ENCODE measurements at regions not wholly inside any gene's neighbourhood (a gene's known extent, or its start where the extent isn't known, plus 50 kb on each side); places are given as distances from the start of the nearest gene placed in this dataset.
"Not testable (repeated sequence)": the region's sequence is repeated elsewhere in the genome, so short reads cannot be mapped to it uniquely, and the experiment has no call there.

DNA sequence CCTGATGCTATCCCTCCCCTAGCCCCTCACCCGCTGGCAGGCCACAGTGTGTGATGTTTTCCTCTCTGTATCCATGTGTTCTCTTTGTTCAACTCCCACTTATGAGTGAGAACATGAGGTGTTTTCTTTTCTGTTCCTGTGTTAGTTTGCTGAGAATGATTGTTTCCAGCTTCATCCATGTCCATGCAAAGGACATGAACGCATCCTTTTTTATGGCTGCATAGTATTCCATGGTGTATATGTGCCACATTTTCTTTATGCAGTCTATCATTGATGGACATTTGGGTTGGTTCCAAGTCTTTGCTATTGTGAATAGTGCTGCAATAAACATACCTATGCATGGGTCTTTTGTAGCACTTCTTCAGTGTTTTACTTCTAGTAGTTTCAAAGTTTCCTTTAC lies 171.8 kb upstream of the MMADHC start:
- H3K27ac Mint-ChIP-seq; H3K27me3 Mint-ChIP-seq; DNase-seq; H3K36me3 Mint-ChIP-seq (ENCODE audit: low read depth); H3K4me3 Mint-ChIP-seq; ATAC-seq; H3K4me1 Mint-ChIP-seq: not testable (repeated sequence)
- peaks cover 17% of the 10 kb centered on the region for H3K9me3 Mint-ChIP-seq

DNA sequence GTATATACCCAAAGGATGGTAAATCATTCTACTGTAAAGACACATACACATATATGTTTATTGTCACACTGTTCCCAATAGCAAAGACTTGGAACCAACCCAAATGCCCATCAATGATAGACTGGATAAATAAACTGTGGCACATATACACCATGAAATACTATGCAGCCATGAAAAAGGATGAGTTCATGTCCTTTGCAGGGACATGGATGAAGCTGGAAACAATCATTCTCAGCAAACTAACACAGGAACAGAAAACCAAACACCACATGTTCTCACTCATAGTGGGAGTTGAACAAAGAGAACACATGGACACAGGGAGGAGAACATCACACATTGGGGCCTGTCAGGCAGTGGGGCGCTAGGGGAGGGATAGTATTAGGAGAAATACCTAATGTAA lies 167.1 kb upstream of the MMADHC start:
- ATAC-seq; H3K4me1 Mint-ChIP-seq; H3K36me3 Mint-ChIP-seq (ENCODE audit: low read depth); DNase-seq; H3K4me3 Mint-ChIP-seq; H3K27ac Mint-ChIP-seq; H3K27me3 Mint-ChIP-seq: not testable (repeated sequence)
- H3K9me3 Mint-ChIP-seq = peaks cover 15% of the 10 kb centered on the region

DNA sequence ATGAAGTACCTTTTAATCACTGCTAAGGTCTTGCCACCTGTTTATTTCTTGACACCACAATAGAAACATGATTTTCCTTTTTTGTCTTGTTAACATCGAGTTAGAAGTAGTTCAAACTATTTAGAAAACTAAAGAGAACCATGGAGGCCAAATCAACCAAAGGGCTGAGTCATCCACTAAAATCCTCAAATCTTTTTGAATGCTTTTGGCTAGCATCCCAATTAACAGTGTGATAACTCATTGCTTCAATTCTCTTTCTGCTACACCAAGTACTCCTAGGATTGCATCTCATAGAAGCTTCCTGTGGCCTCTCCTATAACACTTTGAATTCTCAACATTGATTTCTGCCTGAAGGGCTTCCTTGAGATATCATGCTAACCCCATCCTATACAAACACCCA lies 159.9 kb upstream of the MMADHC start:
- peaks cover 4% of the 10 kb centered on the region for H3K9me3 Mint-ChIP-seq
- DNase-seq (no peak), ATAC-seq (no peak)
- no peaks in the 10 kb centered on the region for H3K36me3 Mint-ChIP-seq (ENCODE audit: low read depth)
- H3K27me3 Mint-ChIP-seq = no peaks in the 10 kb centered on the region
- no peaks in the 10 kb centered on the region for H3K4me1 Mint-ChIP-seq
- no peak overlapping the region for H3K27ac Mint-ChIP-seq
- no peak overlapping the region for H3K4me3 Mint-ChIP-seq

DNA sequence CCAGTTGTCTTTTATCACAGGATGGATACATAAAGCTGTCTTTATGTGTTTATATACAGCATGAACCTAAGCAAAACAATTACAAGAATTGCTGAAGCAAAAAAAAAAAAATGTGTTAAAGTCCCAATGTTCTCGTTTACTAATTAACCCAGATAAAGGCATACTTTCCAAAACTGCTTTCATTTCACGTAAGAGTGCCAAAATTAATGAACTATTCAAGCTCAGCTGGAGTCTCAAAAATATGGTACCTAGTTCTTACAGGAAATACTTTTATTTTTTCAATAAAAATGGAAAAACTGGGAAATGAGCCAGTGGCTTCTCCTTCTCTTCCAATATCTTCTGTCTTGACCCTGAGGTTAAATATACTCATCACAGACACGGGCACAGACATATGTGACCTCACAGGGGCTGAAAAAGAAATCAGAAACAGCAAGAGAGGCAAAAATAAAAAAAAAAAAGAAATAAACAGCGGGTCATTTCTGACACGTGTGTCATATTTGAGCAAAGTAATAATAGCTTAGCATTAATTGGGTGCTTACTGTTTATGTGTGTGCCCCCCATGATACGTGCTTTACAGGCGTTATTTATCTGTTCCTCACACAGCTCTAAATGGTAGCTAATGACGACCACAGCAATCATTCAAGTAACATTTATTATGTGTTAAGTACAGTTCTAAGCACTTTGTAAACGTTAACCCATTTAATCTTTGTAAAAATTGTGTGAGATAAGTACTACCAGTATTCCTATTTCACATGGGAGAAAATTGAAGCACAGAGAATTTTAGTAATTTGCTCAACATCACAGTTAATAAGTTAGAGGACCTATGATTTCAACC lies 158.0 kb upstream of the MMADHC start:
- Mint-ChIP-seq H3K9me3 (peaks cover under 1% of the 10 kb centered on the region), H3K27me3 (no peaks in the 10 kb centered on the region), H3K27ac (no peak overlapping the region), H3K4me1 (no peaks in the 10 kb centered on the region), H3K36me3 (ENCODE audit: low read depth) (no peaks in the 10 kb centered on the region), H3K4me3 (no peak overlapping the region)
- ATAC-seq (no peak), DNase-seq (no peak)

DNA sequence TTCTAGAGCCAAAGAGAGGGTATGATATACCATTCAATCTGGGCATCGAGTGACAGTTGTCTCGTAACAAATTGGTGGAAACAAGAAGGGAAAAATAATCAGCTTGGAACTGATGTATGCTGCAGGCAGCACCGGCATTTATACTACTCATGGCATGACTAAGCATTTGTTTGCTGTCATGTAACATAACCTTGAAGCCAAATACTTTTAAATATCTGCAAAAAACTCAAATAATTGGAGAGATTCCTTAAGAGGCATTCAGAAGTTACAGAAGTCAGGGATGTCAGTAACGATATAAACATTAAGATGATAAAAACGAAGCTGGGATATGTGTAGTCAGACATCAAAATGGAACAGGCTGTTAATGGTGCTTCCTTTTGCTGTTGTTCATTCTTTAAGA lies 157.3 kb upstream of the MMADHC start:
- no peak overlapping the region for H3K27ac Mint-ChIP-seq
- no peaks in the 10 kb centered on the region for H3K27me3 Mint-ChIP-seq
- no peak overlapping the region for H3K4me3 Mint-ChIP-seq
- DNase-seq = no peak
- H3K36me3 Mint-ChIP-seq (ENCODE audit: low read depth) = no peaks in the 10 kb centered on the region
- ATAC-seq = no peak
- H3K9me3 Mint-ChIP-seq = no peaks in the 10 kb centered on the region
- H3K4me1 Mint-ChIP-seq = no peaks in the 10 kb centered on the region

DNA sequence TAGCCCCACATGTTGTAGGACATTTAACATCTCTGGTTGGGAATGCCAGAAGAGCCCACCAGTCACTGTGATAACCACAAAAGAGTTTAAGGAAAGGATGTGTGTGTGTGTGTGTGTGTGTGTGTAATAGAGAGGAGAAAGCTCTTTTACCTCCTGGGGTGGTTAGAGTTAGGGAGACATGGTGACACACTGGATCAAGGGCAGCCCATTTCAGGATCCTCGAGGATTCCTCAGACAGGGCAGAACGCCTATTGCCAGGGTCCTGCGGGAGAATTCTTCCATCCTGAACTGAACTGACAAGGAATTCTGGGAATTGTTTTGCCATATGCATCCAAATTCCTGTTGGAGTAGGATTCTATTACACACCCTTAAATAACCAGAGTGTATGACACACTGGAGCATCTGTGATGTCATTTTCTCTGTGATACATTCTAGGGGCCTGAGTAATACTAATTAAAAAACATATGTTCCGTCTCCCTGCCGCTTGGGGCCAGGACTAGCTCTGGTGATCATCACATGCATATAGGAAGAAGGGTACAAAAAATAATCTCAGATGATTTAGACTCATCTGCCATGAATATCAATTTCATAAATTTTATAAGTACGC lies 156.4 kb upstream of the MMADHC start:
- Mint-ChIP-seq H3K4me1 (no peaks in the 10 kb centered on the region), H3K27ac (no peak overlapping the region), H3K36me3 (ENCODE audit: low read depth) (no peaks in the 10 kb centered on the region), H3K4me3 (no peak overlapping the region), H3K9me3 (no peaks in the 10 kb centered on the region), H3K27me3 (no peaks in the 10 kb centered on the region)
- DNase-seq (no peak), ATAC-seq (no peak)

DNA sequence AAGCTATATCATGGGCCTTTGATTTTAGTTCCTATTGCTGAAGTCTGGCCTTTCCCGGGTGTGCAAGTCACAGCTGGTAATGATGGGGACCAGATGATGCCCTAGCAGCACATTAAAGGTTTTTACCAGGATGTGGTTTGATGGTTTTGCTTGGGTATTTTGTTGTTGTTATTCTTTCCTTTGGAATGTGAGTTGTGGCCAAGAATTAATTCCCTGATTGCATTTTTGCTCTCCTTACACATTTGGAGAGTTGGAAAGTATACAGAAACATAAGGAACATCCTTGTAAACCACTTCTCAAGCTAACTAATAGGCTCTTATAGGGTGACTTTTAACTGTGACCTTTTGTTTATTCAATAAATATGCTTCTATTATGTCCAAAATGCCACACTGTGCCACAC lies 154.1 kb upstream of the MMADHC start:
- Mint-ChIP-seq H3K27ac (no peak overlapping the region), H3K36me3 (ENCODE audit: low read depth) (no peaks in the 10 kb centered on the region), H3K27me3 (no peaks in the 10 kb centered on the region), H3K4me3 (no peak overlapping the region), H3K4me1 (no peaks in the 10 kb centered on the region), H3K9me3 (no peaks in the 10 kb centered on the region)
- no peak for DNase-seq
- no peak for ATAC-seq

DNA sequence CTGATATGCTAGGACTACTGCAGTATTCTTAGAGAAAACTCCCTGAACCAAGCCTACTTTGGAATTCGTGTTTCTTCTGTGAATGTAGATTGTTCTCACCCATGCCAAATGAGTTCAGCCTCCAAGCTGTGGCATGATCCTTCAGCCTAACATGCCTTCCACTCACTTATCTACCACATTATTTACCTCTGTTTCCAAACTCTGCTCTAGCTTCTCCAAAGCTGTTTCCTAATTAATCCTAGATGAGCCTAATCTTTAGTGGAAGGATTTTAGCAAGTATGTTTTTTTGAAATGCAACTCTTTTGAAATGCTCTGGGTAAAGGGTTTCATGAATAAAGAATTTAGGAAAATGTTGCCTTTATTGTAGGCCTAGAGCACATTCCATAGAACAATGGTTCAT lies 152.9 kb upstream of the MMADHC start:
- Mint-ChIP-seq H3K9me3 (no peaks in the 10 kb centered on the region), H3K27me3 (no peaks in the 10 kb centered on the region), H3K4me1 (no peaks in the 10 kb centered on the region)

DNA sequence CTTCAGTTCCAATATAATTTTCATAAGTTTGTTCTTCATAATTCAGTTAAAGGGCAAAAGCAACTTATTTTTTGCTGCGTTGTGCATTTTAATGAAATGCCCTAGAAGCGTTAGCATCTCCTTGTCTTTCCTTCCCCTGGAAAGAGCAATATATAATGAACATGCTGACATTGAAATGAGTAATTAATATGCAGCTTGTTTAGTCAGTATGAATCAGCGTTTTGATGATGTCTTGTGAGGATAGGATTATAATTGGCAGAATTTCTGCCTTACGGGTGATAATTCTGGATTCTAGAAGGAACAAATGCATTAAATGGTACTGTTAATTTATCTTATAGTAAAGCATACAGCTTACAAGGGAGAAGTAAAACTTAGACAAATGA lies 152.3 kb upstream of the MMADHC start:
- no peak overlapping the region for H3K4me3 Mint-ChIP-seq
- ATAC-seq (no peak), DNase-seq (no peak)
- no peaks in the 10 kb centered on the region for H3K9me3 Mint-ChIP-seq
- H3K4me1 Mint-ChIP-seq = no peaks in the 10 kb centered on the region
- no peaks in the 10 kb centered on the region for H3K27me3 Mint-ChIP-seq
- no peaks in the 10 kb centered on the region for H3K36me3 Mint-ChIP-seq (ENCODE audit: low read depth)
- H3K27ac Mint-ChIP-seq = no peak overlapping the region

More for the DNA sequence above, 152.9 kb upstream of the MMADHC start:
- no peak for DNase-seq
- no peak overlapping the region for H3K27ac Mint-ChIP-seq
- no peak overlapping the region for H3K4me3 Mint-ChIP-seq
- no peak for ATAC-seq
- no peaks in the 10 kb centered on the region for H3K36me3 Mint-ChIP-seq (ENCODE audit: low read depth)

DNA sequence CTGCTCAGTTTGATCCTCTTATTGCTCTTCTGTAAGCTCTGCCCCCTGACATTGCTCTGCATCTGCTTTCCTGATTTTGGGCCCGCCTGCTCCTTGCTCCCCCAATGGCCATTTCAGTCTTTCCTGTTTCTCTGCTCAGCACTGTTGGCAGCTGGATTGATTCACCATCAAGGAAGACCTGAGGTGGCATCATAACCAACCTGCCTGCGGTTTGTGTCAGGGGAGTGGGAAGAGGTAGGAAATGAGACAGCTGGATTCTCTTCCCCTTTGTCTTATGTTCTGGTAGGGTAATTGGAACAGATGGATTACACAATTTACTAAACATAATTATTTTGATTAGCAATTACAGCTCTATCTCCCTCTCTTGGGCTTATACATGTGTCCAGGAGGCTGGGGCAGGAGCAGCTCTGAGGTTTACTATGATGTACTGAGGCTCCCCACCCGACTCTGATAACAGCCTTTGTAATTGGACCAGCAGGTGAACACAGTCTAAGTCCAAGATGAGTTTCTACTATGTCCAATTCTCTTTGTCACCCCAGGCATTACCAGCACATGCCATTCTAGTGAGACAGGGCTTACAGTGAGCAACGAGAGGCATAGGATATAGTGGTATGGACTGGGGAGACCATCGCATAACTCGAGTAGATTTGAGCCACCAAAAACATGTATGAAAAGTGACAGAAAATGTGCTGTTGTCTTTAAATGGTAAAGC lies 151.8 kb upstream of the MMADHC start:
- Mint-ChIP-seq H3K4me1 (no peaks in the 10 kb centered on the region), H3K36me3 (ENCODE audit: low read depth) (no peaks in the 10 kb centered on the region), H3K9me3 (no peaks in the 10 kb centered on the region), H3K27me3 (no peaks in the 10 kb centered on the region), H3K4me3 (no peak overlapping the region), H3K27ac (no peak overlapping the region)
- DNase-seq (no peak), ATAC-seq (no peak)

DNA sequence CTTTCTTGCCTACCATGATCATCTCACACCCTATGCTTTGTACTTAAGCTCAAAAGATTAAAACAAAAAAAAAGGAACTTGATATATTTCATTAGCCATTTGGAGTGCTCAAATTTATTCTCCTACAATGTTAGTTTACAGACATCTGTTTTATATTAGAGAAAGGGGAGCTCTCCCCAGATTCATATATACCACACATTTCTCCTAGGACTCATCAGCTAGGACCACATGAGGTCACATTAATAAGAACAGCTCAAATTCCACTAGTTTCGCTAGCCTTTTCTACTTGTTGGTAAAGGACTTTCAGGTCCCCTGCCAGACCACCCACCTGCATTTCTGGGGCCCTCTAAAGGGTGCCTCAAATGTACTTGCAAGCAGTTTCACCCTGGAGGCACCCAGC lies 151.2 kb upstream of the MMADHC start:
- Mint-ChIP-seq H3K9me3 (no peaks in the 10 kb centered on the region), H3K4me1 (no peaks in the 10 kb centered on the region), H3K27me3 (no peaks in the 10 kb centered on the region), H3K4me3 (no peak overlapping the region), H3K36me3 (ENCODE audit: low read depth) (no peaks in the 10 kb centered on the region), H3K27ac (no peak overlapping the region)
- DNase-seq = no peak
- no peak for ATAC-seq

DNA sequence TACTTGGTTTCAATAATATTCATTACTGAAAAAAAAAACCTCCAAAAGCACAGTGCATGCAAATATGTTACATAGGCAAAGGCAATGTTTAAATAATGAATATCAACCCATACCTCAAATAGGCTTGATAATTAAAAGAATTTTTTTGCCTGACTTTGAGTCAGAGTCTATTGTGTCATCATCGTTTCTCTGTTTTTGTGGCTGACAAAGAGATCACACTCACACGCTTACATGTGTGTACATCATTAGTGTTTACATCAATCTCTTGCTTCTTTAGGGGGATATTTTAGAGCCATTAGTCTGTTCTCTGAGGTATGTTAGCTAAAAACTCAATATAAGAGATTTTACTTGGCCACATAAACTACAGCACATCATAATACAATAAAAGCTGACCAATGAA lies 150.3 kb upstream of the MMADHC start:
- H3K27ac Mint-ChIP-seq = no peak overlapping the region
- H3K4me1 Mint-ChIP-seq = no peaks in the 10 kb centered on the region
- H3K4me3 Mint-ChIP-seq = no peak overlapping the region
- no peaks in the 10 kb centered on the region for H3K36me3 Mint-ChIP-seq (ENCODE audit: low read depth)
- no peaks in the 10 kb centered on the region for H3K27me3 Mint-ChIP-seq
- H3K9me3 Mint-ChIP-seq = no peaks in the 10 kb centered on the region
- ATAC-seq = no peak
- DNase-seq = no peak

DNA sequence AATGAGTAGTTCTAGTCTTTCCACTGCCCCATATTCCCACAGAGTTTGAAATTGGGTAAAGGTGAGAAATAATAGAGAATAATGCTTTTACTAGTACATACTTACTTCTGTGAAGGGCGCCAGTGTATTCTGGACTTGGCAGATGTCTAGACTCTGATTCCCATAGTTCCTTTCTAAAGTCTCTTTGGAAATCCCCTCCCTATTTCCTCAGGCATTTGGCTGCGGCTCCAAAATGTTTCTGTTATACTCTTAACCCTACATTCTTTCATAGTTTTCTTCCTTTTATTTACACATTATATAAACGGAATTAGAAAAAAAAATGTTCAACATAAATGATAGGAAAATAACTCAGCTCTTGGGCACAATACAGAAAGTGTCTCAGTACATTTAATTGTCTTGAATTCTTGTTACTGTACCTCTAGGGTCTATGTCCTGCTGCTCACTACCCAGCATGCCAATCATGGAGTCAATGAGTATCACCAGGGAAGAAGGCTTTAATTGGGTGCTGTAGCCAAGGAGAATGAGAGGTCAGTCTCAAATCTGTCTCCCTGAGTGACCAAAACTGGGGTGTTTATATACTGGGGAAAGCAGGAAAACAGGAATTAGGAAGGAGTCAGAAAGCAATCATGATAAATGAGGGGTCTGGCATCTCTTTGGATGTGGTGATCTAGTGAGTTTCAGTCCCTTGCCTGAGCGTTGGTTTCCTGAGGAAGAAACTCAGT lies 147.8 kb upstream of the MMADHC start:
- Mint-ChIP-seq H3K9me3 (no peaks in the 10 kb centered on the region), H3K27ac (no peak overlapping the region), H3K36me3 (ENCODE audit: low read depth) (no peaks in the 10 kb centered on the region), H3K4me1 (no peaks in the 10 kb centered on the region), H3K4me3 (no peak overlapping the region), H3K27me3 (no peaks in the 10 kb centered on the region)
- DNase-seq = no peak
- no peak for ATAC-seq

DNA sequence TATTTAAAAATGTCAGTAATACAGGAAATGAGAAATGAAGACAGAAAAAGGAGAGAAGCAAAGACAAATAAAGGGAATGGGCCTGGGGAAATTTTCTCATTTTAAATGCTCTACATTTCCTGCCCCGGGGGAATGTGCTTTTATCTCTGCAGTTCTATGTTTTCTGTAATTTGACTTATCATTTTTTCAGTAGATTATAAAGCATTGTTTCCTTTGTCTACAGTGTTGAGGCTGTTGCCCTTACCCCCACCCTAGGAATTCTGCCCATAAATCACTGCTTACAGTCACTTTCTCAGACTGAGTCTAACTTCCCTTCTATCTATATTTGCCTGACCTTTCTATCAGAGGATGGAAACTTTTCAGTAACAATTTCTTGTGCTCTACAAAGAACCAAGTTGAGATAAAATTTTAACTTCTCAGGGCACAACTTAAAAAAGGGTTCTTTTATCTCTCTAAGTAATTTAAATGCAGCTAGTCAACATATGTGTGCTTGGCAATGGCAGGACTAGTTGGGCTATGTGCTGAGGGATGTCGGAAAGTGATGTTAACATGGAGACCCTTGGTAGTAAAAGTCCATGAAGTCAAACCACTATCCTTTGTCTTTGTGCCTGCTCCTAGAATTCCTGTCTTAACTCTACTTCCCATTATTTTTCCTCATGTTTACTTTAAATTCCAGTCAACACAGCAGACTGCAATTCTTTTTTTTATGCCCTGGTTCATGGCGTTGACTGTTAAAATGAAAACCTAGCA lies 146.5 kb upstream of the MMADHC start:
- no peaks in the 10 kb centered on the region for H3K27me3 Mint-ChIP-seq
- no peak overlapping the region for H3K27ac Mint-ChIP-seq
- ATAC-seq (no peak), DNase-seq (no peak)
- H3K4me1 Mint-ChIP-seq = no peaks in the 10 kb centered on the region
- H3K4me3 Mint-ChIP-seq = no peak overlapping the region
- no peaks in the 10 kb centered on the region for H3K9me3 Mint-ChIP-seq
- H3K36me3 Mint-ChIP-seq (ENCODE audit: low read depth) = no peaks in the 10 kb centered on the region
